Pancreas (tissue), 10 donors: ENCODE measurements at regions not wholly inside any gene's neighbourhood (a gene's known extent, or its start where the extent isn't known, plus 50 kb on each side); places are given as distances from the start of the nearest gene placed in this dataset.

ENCODE experiments used
- ATAC-seq, 4 donors: fragments of 200-7000 bp; cut with Tn5 transposase; one replicate each; pipeline versions ENCODE4 v1.8.0 to v1.9.1; 2020; ENCODE audit warnings: mild to moderate bottlenecking in 4 of 4, moderate library complexity in 4 of 4
- DNase-seq, 6 donors: peaks; one replicate each; pipeline ENCODE4 v3.0.0-alpha.2; 2020
- FAIRE-seq: peaks from 2 replicates; lab custom pipeline; 2012; peaks lifted over from hg19 to GRCh38; lab: Jason Lieb, UNC
- H3K27ac ChIP-seq, 4 donors: fragments of 200-600 bp; sonication (generic); 1 replicate in 3 of 4; 2 replicates in 1 of 4; pipeline versions ENCODE4 v1.5.0 to v1.8.0; 2020
- H3K27me3 ChIP-seq, 4 donors: fragments of 200-600 bp; one replicate each; pipeline ENCODE4 v1.8.0; 2021
- H3K36me3 ChIP-seq, 3 donors: fragments of 200-600 bp; sonication (generic) in 1 of 3; one replicate each; pipeline versions ENCODE4 v1.5.0 to v1.8.0; 2020 to 2021
- H3K4me1 ChIP-seq, 3 donors: fragments of 200-600 bp; one replicate each; pipeline ENCODE4 v1.8.0; 2021
- H3K4me3 ChIP-seq, 4 donors: fragments of 200-600 bp; sonication (generic) in 2 of 4; one replicate each; pipeline versions ENCODE4 v1.5.0 to v1.8.0; 2020 to 2021
- H3K9me3 ChIP-seq, 4 donors: fragments of 200-600 bp; one replicate each; pipeline ENCODE4 v1.8.0; 2021
- CTCF ChIP-seq, 4 donors: fragments of 200-600 bp; sonication (generic) in 3 of 4; IDR thresholded peaks; one replicate each; pipeline versions ENCODE4 v1.5.0 to v1.8.0; 2021; ENCODE audit warnings: antibody characterized with exemption in 4 of 4
- WGBS, 2 donors: extraction: QIAGEN DNeasy Blood & Tissue Kit; methylation state at CpG; one replicate each; pipeline ENCODE4 v1.1.7; 2013; 5-methylcytosine and 5-hydroxymethylcytosine counted together
- intact Hi-C, 3 donors: fragments of 100-400 bp; cut with DNase I; formaldehyde crosslinking; loops; one replicate each; pipeline versions ENCODE4 v1.11.1 to v1.14.2; 2022
- donor health status: healthy with polysubstance abuse.
- donor health status: DM: no; HTN: no; CAD: no; lungs with moderate emphysema.
- donor health status: DM: no; HTN: no; CAD: no.
- donor health status: control.
- donor health status: control.
- donor health status: Bipolar disorder and iron deficiency.
- donor health status: DM: yes; HTN: yes; CAD: no.
- donor health status: DM: no; HTN: no; CAD: no.
- donor health status: DM: no; HTN: no; CAD: no.
- donor health status: DM: yes; HTN: yes; CAD: no.

GRCh38 chr16:20214401-20214800 is 112.9 kb downstream of the GP2 start:
- Histone ChIP-seq H3K27ac (no peak overlapping the region), H3K27me3 (no peaks in the 10 kb centered on the region), H3K4me3 (no peak overlapping the region), H3K9me3 (no peaks in the 10 kb centered on the region), H3K36me3 (no peaks in the 10 kb centered on the region), H3K4me1 (no peaks in the 10 kb centered on the region)
- FAIRE-seq, result no peak
- no peak for TF ChIP-seq CTCF (IDR thresholded peaks at IDR 0.05)
- 16 to 21% methylated on average over 2 of the region's 2 CpGs for WGBS, 2 donors
- ATAC-seq, result peak in 1 of 4 donors; percentile 9
- DNase-seq, result no peak
- intact Hi-C loops, result no loop called here

- DNase-seq (no peak), FAIRE-seq (no peak), ATAC-seq (no peak)
- Histone ChIP-seq H3K4me1 (no peaks in the 10 kb centered on the region), H3K9me3 (no peaks in the 10 kb centered on the region), H3K27me3 (peaks cover 0 to 2% (median 0%) of the 10 kb centered on the region in 4 donors), H3K4me3 (no peak overlapping the region), H3K36me3 (no peaks in the 10 kb centered on the region), H3K27ac (no peak overlapping the region)
- TF ChIP-seq CTCF (IDR thresholded peaks at IDR 0.05), result no peak
- WGBS, 2 donors, result 66 to 82% methylated on average over 6 of the region's 6 CpGs
- intact Hi-C loops, result no loop called here
Measured at GRCh38 chr16:20203272-20203671, 124.0 kb downstream of the GP2 start.

- H3K4me1 ChIP-seq, result no peaks in the 10 kb centered on the region
- 64 to 68% methylated on average over 3 of the region's 3 CpGs for WGBS, 2 donors
- no peaks in the 10 kb centered on the region for H3K36me3 ChIP-seq
- H3K27me3 ChIP-seq, result peaks cover 0 to 2% (median 0%) of the 10 kb centered on the region in 4 donors
- no peak for ATAC-seq
- no peak overlapping the region for H3K27ac ChIP-seq
- intact Hi-C loops, result no loop called here
- no peak for DNase-seq
- no peaks in the 10 kb centered on the region for H3K9me3 ChIP-seq
- no peak for TF ChIP-seq CTCF (IDR thresholded peaks at IDR 0.05)
- no peak for FAIRE-seq
- H3K4me3 ChIP-seq, result no peak overlapping the region
Measured at GRCh38 chr16:20202747-20203146, 124.6 kb downstream of the GP2 start.

GRCh38 chr16:20192801-20193200 is 119.1 kb upstream of the GPR139 start:
- Histone ChIP-seq H3K4me3 (no peak overlapping the region), H3K9me3 (no peaks in the 10 kb centered on the region), H3K27ac (no peak overlapping the region), H3K36me3 (no peaks in the 10 kb centered on the region), H3K27me3 (no peaks in the 10 kb centered on the region), H3K4me1 (no peaks in the 10 kb centered on the region)
- 13 to 20% methylated on average over 1 of the region's 1 CpG for WGBS, 2 donors
- ATAC-seq (no peak), FAIRE-seq (no peak), DNase-seq (no peak)
- TF ChIP-seq CTCF (IDR thresholded peaks at IDR 0.05), result no peak
- intact Hi-C loops, result no loop called here

- Histone ChIP-seq H3K27me3 (no peaks in the 10 kb centered on the region), H3K9me3 (no peaks in the 10 kb centered on the region), H3K36me3 (no peaks in the 10 kb centered on the region), H3K4me3 (no peak overlapping the region), H3K4me1 (no peaks in the 10 kb centered on the region), H3K27ac (no peak overlapping the region)
- ATAC-seq, result no peak
- no peak for TF ChIP-seq CTCF (IDR thresholded peaks at IDR 0.05)
- DNase-seq, result no peak
- intact Hi-C loops, result no loop called here
- FAIRE-seq, result no peak
Measured at GRCh38 chr16:20191566-20191965, 117.9 kb upstream of the GPR139 start.
